GM12878 (cell line): ENCODE measurements at regions not wholly inside any gene's neighbourhood (a gene's known extent, or its start where the extent isn't known, plus 50 kb on each side); places are given as distances from the start of the nearest gene placed in this dataset.

Source experiments
- CTCF ChIP-seq, 3 experiments: IDR thresholded peaks in 2 of 3; conservative IDR thresholded peaks in 1 of 3; 2 replicates each; pipeline ENCODE4 v1.5.1; 2011; ENCODE audit warnings: low read depth in 3 of 3, low read length in 3 of 3, mild to moderate bottlenecking in 3 of 3, control low read depth in 2 of 3, moderate library complexity in 2 of 3, inconsistent platforms in 1 of 3, mixed read lengths in 1 of 3; ENCODE audit not compliant: control insufficient read depth in 2 of 3, insufficient read depth in 1 of 3; ENCODE audit errors: extremely low read depth in 1 of 3
- EZH2 ChIP-seq: IDR thresholded peaks from 2 replicates; pipeline ENCODE4 v1.6.1; 2012; ENCODE audit warnings: low read depth, mild to moderate bottlenecking, control low read depth, inconsistent platforms, low read length, borderline replicate concordance; ENCODE audit not compliant: control insufficient read depth
- KAT2A ChIP-seq: conservative IDR thresholded peaks from 2 replicates; pipeline ENCODE4 v1.6.1; 2011; ENCODE audit warnings: low read depth, low read length; ENCODE audit not compliant: control insufficient read depth
- MXI1 ChIP-seq: fragments of 150-350 bp; IDR thresholded peaks from 2 replicates; pipeline ENCODE4 v1.6.1; 2011; ENCODE audit warnings: low read depth, mild to moderate bottlenecking, inconsistent platforms, low read length, improper control_type of control experiment
- MYC ChIP-seq: IDR thresholded peaks from 2 replicates; pipeline ENCODE4 v1.6.1; 2011; ENCODE audit warnings: mild to moderate bottlenecking, low read length, moderate library complexity, inconsistent platforms; ENCODE audit not compliant: insufficient read depth, insufficient replicate concordance, insufficient read length, severe bottlenecking
- POLR2A ChIP-seq: IDR thresholded peaks from 2 replicates; pipeline ENCODE4 v1.6.1; 2011; ENCODE audit warnings: low read depth, mild to moderate bottlenecking, low read length
- SIN3A ChIP-seq: IDR thresholded peaks from 2 replicates; pipeline ENCODE4 v1.6.1; 2012; ENCODE audit warnings: low read depth, low read length, improper control_type of control experiment
- SUZ12 ChIP-seq: fragments of 200-600 bp; sonication (generic); IDR thresholded peaks from one replicate; pipeline ENCODE4 v1.6.1; 2018; ENCODE audit warnings: antibody characterized with exemption, mild to moderate bottlenecking; ENCODE audit not compliant: unreplicated experiment

GRCh38 chr22:48691431-48691851, 1136.2 kb downstream of the BRD1 start:
- TF ChIP-seq KAT2A (no peak), CTCF (IDR thresholded peaks at IDR 0.05 in 2 of 3, conservative IDR thresholded peaks at IDR 0.05 in 1 of 3; ENCODE audit: control insufficient read depth in 2 of 3, extremely low read depth in 1 of 3, insufficient read depth in 1 of 3, low read depth in 3 of 3, low read length in 3 of 3) (no peak), SUZ12 (no peak), POLR2A (no peak), MYC (no peak), EZH2 (no peak), SIN3A (no peak), MXI1 (no peak)
